Activated CD8-positive, alpha-beta T cell treated with anti-CD3 and anti-CD28 coated beads for 36 hours (primary cell): ENCODE measurements at regions not wholly inside any gene's neighbourhood (a gene's known extent, or its start where the extent isn't known, plus 50 kb on each side); places are given as distances from the start of the nearest gene placed in this dataset.

Experiments used
- ATAC-seq: fragments of 200-7000 bp; cut with Tn5 transposase; one replicate; pipeline ENCODE4 v1.10.0; 2021; ENCODE audit warnings: mild to moderate bottlenecking, moderate library complexity
- CTCF ChIA-PET: fragments of 350-600 bp; sonication (Branson Sonifier 250); formaldehyde crosslinking; loops from one replicate; lab custom pipeline; 2021; ENCODE audit warnings: antibody characterized with exemption; lab: Charles Lee
- POLR2A ChIA-PET: fragments of 350-600 bp; sonication (Branson Sonifier 250); formaldehyde crosslinking; loops from one replicate; lab custom pipeline; 2021; ENCODE audit warnings: antibody characterized with exemption; lab: Charles Lee
- DNase-seq: peaks from one replicate; pipeline ENCODE4 v3.0.0-alpha.2; 2020
- H3K27ac Mint-ChIP-seq: one replicate; pipeline ENCODE4 v1.8.0; 2021; ENCODE audit warnings: mild to moderate bottlenecking, mixed read lengths
- H3K27me3 Mint-ChIP-seq: one replicate; pipeline ENCODE4 v1.8.0; 2021; ENCODE audit warnings: mixed read lengths
- H3K36me3 Mint-ChIP-seq: one replicate; pipeline ENCODE4 v1.8.0; 2021; ENCODE audit warnings: low read depth, mixed read lengths
- H3K4me1 Mint-ChIP-seq: one replicate; pipeline ENCODE4 v1.8.0; 2021; ENCODE audit warnings: low read depth, mixed read lengths
- H3K4me3 Mint-ChIP-seq: one replicate; pipeline ENCODE4 v1.8.0; 2021; ENCODE audit warnings: mild to moderate bottlenecking, moderate library complexity, mixed read lengths
- H3K9me3 Mint-ChIP-seq: one replicate; pipeline ENCODE4 v1.8.0; 2021; ENCODE audit warnings: mixed read lengths
- CTCF ChIP-seq: fragments of 200-600 bp; IDR thresholded peaks from one replicate; pipeline ENCODE4 v1.8.0; 2022; ENCODE audit warnings: antibody characterized with exemption, mild to moderate bottlenecking
- intact Hi-C: fragments of 100-400 bp; cut with micrococcal nuclease; formaldehyde crosslinking; loops from one replicate; pipeline ENCODE4 v1.10.0; 2022

- ChIA-PET POLR2A (no interaction called here), CTCF (no interaction called here)
Measured at GRCh38 chr2:150392614-150393013, 94.9 kb downstream of the RND3 start.

GRCh38 chr2:150391779-150392178, 95.7 kb downstream of the RND3 start:
- H3K9me3 Mint-ChIP-seq, result no peaks in the 10 kb centered on the region
- intact Hi-C loops, result no loop called here
- H3K36me3 Mint-ChIP-seq, result no peaks in the 10 kb centered on the region

More at GRCh38 chr2:150392614-150393013, 94.9 kb downstream of the RND3 start:
- ATAC-seq, result no peak
- H3K27ac Mint-ChIP-seq, result no peak overlapping the region
- no peaks in the 10 kb centered on the region for H3K4me1 Mint-ChIP-seq
- intact Hi-C loops, result no loop called here
- no peak for DNase-seq
- TF ChIP-seq CTCF, result no peak
- no peaks in the 10 kb centered on the region for H3K9me3 Mint-ChIP-seq
- H3K36me3 Mint-ChIP-seq, result no peaks in the 10 kb centered on the region
- H3K27me3 Mint-ChIP-seq, result no peaks in the 10 kb centered on the region
- no peak overlapping the region for H3K4me3 Mint-ChIP-seq

GRCh38 chr2:150389447-150389846, 98.0 kb downstream of the RND3 start:
- POLR2A ChIA-PET, result no interaction called here
- DNase-seq, result no peak
- TF ChIP-seq CTCF, result no peak
- Mint-ChIP-seq H3K36me3 (no peaks in the 10 kb centered on the region), H3K27me3 (no peaks in the 10 kb centered on the region), H3K4me1 (no peaks in the 10 kb centered on the region), H3K4me3 (no peak overlapping the region), H3K9me3 (peaks cover 7% of the 10 kb centered on the region), H3K27ac (no peak overlapping the region)
- CTCF ChIA-PET, result no interaction called here
- intact Hi-C loops, result no loop called here
- ATAC-seq, result no peak

More at GRCh38 chr2:150391779-150392178, 95.7 kb downstream of the RND3 start:
- Mint-ChIP-seq H3K4me1 (no peaks in the 10 kb centered on the region), H3K27ac (no peak overlapping the region), H3K27me3 (no peaks in the 10 kb centered on the region), H3K4me3 (no peak overlapping the region)
- ATAC-seq (no peak), DNase-seq (no peak)
- POLR2A ChIA-PET, result no interaction called here
- CTCF ChIA-PET, result no interaction called here
- TF ChIP-seq CTCF, result no peak

- Mint-ChIP-seq H3K27ac (no peak overlapping the region), H3K4me3 (no peak overlapping the region), H3K9me3 (peaks cover 8% of the 10 kb centered on the region), H3K4me1 (no peaks in the 10 kb centered on the region), H3K36me3 (no peaks in the 10 kb centered on the region), H3K27me3 (no peaks in the 10 kb centered on the region)
- ATAC-seq (no peak), DNase-seq (no peak)
- ChIA-PET POLR2A (interaction anchor here (0.8 kb wide), 1 partner anchor 26 kb away, joined by 4 read pairs; no protein-coding TSS in a partner anchor), CTCF (no interaction called here)
- no peak for TF ChIP-seq CTCF
- intact Hi-C loops, result no loop called here
Measured at GRCh38 chr2:150388289-150388625, 99.2 kb downstream of the RND3 start.

- CTCF ChIA-PET, result no interaction called here
- intact Hi-C loops, result no loop called here
- peaks cover 8% of the 10 kb centered on the region for H3K9me3 Mint-ChIP-seq
- H3K4me1 Mint-ChIP-seq, result no peaks in the 10 kb centered on the region
- H3K27ac Mint-ChIP-seq, result no peak overlapping the region
- H3K4me3 Mint-ChIP-seq, result no peak overlapping the region
- H3K27me3 Mint-ChIP-seq, result no peaks in the 10 kb centered on the region
- DNase-seq (no peak), ATAC-seq (no peak)
- no peak for TF ChIP-seq CTCF
- H3K36me3 Mint-ChIP-seq, result no peaks in the 10 kb centered on the region
- POLR2A ChIA-PET, result interaction anchor here (0.8 kb wide), 1 partner anchor 26 kb away, joined by 4 read pairs; no protein-coding TSS in a partner anchor
Measured at GRCh38 chr2:150387586-150388288, 99.7 kb downstream of the RND3 start.
